ENCODE measurements at regions not wholly inside any gene's neighbourhood (a gene's known extent, or its start where the extent isn't known, plus 50 kb on each side); places are given as distances from the start of the nearest gene placed in this dataset.
A peak's percentile ranks its signal among the peaks of the same experiment; 100 is the strongest.

DNA sequence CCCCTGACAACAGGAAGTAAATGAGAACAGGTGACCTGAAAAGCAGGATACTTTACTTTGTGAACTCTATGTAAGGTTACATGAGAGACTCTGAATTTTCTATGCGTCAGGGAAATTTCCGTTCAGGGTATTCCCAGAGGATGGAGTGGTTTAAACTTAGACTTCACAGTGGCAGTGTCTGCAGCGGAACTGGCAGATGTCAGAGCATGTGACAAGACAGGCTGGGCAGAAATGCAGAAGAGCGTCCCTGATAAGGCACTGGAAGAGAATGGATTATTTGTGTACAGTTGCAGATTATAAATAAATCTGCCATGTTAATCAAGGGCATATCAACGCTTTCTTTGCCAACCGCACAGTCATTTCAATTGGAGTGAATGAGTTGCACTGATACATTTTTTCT is 598.4 kb upstream of the ZNF717 start:
- FAIRE-seq (no peak), DNase-seq (ENCODE audit: low spot score in 2 of 2) (peak in 1 of 2 donors; percentile 27)

DNA sequence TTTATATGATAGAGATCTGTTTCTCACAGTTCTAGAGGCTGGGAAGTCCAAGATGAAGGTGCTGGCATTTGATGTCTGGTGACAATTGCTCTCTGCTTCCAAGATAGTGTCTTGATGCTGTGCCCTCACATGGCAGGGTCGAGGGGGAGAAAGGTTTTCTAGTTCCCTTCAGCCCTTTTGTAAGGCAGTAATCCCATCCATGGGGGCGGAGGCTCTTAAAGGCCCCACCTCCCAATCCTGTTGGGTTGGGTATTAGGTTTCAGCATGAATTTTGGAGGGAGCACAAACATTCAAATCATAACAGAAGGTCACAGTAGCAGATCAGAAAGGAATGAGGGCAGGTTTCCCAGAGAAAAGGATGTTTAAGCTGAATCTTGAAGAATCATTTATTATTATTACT is 601.7 kb upstream of the ZNF717 start:
- FAIRE-seq (no peak), DNase-seq (ENCODE audit: low spot score in 2 of 2) (no peak)

DNA sequence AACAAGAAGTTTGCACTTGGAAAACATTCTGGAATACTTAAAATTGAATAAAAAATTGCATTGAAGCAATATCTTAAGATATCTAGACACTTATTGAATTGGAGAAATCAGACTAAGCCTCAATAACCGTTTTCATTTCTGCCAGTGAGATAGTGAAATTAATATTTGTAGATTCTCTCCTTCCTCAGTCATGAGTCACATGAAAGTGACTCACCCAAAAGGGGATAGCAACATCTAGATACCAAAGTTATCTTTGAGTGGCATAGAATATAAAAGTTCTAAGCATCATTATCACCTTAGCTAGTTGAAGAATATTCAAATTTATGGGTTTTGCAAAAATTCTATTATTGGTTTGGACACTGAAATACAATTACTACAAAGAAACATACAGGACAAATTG is 614.8 kb upstream of the ZNF717 start:
- DNase-seq (ENCODE audit: low spot score in 2 of 2) (no peak), FAIRE-seq (no peak)

DNA sequence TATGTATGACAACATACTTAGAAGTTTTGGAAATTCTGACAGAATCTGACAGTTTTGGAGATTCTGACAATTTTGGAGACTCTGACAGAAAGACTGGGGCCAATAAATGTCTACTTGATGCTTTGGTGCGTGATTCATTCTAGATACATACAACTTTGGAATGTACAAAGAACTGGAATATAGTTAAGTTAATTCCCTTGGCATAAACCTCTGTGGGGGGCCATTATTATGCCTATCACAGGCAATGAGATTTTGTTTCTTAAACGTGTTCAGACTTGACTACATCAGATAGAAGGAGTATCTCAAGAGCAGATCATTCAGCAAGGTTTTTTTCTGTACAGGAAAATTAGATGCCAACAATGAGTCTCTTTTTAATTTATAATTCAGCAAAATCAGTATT is 617.6 kb upstream of the ZNF717 start:
- DNase-seq (ENCODE audit: low spot score in 2 of 2) (no peak), FAIRE-seq (no peak)

DNA sequence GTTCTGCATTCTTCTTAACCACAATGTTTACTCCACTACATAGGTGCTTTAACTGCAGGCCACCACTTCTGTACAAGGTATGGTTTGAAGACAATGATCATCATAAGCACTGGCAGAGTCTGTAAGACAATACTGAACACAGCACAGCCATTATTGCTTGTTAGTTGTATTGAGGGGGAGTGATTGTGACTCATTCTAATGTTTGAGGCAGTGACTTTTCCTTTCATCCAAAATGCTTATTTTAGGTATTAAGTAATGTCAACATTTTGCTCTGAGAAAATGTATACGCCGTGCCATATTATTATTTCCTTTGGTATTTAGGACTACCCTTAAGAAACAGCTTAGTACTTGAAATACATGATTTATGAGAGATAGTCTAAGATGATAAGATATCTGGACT is 618.2 kb upstream of the ZNF717 start:
- FAIRE-seq (no peak), DNase-seq (ENCODE audit: low spot score in 2 of 2) (no peak)

DNA sequence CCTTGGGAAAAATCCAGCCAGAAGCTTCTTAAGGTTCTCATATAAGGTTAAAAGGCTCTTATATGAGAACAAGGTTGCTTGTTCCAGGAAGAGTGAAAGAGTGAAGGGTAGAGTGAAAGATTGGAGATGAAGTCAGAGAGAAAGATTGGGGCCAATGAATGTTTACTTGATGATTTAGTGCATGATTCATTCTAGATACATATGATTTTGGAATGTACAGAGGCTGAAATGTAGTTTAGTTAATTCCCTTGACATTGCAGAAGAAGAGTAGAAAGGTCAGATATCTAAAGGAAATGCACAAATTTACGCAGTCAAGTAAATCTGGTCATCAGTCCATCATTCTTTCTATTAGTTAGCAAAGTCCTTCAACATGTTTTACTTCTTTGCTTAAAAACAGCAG is 619.8 kb upstream of the ZNF717 start:
- FAIRE-seq, result no peak
- no peak for DNase-seq (ENCODE audit: low spot score in 2 of 2)

DNA sequence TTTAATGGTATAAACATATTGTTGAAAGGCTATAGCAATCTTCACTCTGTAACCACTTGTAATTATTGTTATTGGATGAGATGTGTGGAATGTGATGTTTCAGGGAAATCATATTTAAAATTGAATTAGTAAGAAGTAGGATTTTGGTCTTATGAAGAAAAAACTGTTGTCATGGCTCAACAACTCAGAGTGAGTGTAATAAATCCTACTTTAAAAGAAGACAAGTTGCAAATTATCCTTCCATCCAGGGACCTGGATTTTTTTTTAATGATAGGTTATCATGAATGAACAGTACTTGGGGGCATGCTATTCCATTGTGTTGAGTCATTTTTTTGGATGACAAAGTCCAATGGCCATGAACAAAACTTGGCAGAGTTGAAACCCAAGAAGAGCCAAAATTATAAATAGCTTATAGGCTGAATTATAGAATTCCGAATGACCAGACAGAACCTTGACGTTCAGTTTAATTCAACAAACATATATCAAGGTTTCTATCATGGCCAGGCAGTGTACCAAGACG is 625.5 kb upstream of the ZNF717 start:
- FAIRE-seq (no peak), DNase-seq (ENCODE audit: low spot score in 2 of 2) (no peak)

DNA sequence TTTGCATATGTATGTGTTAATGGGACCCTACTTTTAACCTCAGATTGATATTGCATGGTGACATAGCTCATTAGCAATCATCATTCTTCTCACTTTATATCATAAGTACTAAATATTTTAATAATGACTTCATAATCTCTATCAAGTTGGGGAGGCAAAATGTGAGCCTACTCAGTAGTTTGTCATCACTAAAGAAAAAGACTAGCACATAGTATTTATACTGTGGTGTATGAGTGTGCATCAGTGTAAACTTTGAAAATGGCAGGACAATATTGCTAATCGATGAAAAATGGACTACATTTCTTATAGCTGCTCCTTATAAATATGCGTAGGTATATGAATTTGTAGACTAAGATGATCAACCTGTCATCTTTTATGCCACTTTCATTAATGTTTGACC is 624.5 kb upstream of the ROBO2 start:
- FAIRE-seq, result no peak
- DNase-seq (ENCODE audit: low spot score in 2 of 2), result no peak

DNA sequence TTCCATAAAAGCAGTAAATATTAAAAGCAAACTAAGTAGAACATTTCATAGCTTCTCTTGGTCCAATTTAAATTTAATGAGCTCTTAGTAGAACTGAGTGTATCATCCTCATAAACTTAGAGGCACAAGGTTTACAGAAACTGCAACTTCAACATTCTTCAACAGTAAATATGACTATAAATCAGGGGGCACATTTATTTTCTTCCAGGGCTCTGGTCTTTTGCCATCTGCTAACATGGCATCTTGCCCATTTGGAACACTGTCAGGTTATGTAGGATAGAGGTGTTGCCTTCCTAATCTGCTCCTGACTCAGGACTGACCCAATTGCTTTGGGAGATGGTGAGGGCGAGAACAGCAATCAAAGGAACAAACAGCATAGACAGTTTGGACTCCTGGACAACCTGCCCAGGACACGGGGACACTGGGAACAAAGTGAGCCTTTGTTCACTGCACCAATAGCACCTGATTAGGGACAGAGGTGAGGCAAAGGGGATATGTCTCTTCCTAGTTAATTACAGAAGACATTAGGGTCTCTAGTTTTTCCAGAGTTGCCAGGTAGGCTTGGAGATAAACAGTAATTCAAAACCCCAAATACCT is 610.2 kb upstream of the ROBO2 start:
- FAIRE-seq (no peak), DNase-seq (ENCODE audit: low spot score in 2 of 2) (no peak)

DNA sequence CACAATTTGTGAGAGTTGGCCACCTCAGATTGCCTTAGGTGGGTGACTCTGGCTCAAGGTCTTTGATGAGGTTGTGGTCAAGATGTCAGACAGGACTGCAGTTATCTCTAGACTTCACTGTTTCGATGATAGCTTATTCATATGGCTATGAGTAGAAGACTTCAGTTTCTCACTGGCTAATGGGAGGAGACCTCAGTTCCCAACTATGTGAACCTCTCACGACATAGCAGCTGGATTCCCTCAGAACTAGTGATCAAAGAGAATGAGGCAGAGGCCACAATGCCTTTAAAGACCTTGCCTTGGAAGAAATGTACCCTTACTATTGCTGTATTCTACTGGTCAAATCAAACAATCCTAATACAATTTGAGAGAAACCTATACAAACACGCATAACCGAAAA is 607.5 kb upstream of the ROBO2 start:
- DNase-seq (ENCODE audit: low spot score in 2 of 2) (no peak), FAIRE-seq (no peak)

DNA sequence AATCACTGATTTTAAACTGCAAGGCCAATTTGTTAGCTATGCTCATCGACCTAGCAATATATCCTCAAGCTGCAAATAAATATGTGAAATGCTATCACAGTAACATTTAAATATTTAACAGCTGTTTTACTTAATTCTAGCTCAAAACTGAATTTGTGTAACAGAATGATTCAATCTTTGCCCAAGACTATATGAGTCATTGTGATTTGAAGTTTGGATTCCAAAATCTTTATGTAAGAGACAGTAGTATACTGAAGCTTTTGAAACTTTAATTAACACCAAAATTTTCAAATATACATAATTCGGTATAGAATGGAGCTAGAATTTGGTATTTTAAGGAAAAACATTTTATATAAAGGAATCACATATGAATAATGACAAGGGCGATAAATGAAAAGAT is 603.0 kb upstream of the ROBO2 start:
- DNase-seq (ENCODE audit: low spot score in 2 of 2) (no peak), FAIRE-seq (no peak)

DNA sequence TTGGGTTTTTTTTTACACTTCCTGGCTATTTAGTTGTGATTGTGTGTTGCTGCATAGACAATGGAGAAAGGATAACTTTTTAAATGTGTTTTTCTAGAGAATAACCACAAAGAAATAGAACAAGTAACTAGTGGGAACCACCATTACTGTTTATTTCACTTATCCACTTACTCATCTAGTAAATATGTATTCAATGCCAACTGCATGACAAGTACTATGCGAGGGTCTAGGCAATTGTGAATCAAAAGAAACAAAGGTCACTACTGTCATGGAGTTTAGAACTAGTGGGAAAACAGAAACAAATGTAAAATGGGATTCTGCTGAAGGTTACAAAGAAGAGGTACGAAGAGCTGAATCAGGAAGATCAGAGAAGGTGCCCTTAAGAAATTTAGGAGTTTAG is 600.9 kb upstream of the ROBO2 start:
- FAIRE-seq, result no peak
- no peak for DNase-seq (ENCODE audit: low spot score in 2 of 2)

DNA sequence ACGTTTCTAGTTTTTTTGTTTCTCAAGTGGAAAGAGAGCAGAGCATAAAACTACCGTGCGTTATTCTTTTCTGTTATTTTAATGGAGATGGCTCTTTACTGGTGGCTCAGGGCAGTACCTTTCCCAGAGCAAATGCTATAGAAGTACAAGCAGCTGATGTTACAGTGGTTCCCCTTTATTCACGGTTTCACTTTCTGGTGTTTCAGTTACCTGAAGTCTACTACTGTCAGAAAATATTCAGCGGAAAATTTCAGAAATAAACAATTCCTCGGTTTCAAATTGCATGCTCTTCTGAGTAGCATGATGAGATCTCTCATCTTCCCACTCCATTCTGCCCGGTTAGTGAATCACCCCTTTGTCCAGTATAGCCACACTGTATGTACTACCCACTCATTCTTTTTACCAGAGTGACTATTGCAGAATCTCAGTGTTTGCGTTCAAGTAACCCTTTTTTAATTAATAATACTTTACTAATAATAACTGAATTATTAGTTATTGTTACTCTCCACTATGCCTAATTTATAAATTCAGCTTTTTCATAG is 597.5 kb upstream of the ROBO2 start:
- DNase-seq (ENCODE audit: low spot score in 2 of 2) (peak in 1 of 2 donors; percentile 2), FAIRE-seq (no peak)

DNA sequence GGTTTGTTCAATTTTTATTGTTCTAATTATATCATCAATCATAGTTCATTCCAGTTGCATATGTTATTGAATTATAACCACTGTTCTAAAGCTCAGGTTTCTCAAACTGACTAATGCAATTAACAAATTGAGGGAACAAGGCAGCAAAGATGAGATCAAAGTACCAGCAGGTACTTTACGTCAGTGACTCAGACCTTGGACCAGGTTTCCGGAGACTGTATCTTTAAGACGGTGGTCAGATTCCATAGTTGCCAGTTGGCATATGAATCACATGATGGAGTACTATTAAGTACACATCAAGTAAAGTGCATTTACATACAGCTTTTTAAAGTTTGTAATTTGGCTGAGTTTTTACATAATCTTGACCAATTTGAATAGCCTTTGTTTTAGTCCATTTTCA is 583.6 kb upstream of the ROBO2 start:
- DNase-seq (ENCODE audit: low spot score in 2 of 2) (no peak), FAIRE-seq (no peak)

DNA sequence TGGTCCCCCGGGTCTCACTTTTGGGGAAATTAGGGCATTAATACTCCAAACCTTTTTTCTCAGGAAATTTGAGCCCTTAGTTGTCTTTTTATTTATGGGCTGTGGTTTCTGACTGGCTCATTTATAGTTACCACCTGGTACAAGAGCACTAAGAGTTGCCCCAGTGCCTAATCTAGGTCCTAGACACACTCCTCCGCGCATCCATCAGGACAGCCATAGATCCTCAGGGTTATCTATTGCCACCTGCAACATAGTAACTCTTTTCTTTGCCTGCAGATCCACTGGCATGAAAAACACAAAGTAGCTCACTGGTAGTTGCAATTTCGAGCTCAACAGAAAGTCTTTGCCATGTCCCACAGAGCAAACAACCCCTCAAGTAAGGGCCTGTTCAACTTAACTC is 576.4 kb upstream of the ROBO2 start:
- FAIRE-seq, result no peak
- DNase-seq (ENCODE audit: low spot score in 2 of 2), result no peak

DNA sequence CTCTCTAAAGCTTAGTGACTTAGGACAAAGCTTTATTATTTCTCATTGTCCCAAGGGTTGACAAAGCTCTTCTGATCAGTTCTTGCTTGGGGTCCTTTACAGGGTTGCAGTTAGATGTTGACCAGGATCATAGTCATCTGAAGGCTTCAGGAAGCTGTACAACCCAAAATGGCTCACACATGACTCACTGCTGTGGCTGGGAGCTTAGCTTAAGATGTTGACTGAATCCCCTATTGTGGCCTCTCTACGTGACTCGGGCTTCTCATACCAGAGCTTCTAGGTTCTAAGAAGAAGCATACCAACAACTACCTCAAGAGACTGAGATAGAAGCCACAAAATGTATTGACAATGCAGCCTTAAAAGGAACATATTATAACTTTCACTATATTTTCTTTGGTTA is 569.6 kb upstream of the ROBO2 start:
- FAIRE-seq, result no peak
- DNase-seq (ENCODE audit: low spot score in 2 of 2), result no peak

DNA sequence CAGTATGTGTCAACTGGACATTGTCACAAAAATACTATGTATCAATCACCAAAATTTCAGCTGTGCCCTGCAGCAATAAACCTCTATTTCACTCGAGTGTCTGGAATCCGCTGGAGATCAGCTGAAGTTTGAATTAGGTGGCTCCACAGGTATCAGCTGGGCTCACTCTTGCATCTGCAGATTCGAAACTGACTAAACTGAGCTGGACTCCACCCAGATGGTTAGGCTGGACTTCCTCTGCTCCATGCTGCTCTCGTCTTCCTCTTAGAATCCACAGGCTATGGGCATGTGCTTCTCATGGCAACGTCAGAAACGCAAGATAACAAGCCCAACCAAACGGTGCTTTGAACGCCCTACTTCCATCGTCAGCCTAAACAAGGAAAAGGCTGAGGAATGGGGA is 565.3 kb upstream of the ROBO2 start:
- FAIRE-seq (no peak), DNase-seq (ENCODE audit: low spot score in 2 of 2) (no peak)

DNA sequence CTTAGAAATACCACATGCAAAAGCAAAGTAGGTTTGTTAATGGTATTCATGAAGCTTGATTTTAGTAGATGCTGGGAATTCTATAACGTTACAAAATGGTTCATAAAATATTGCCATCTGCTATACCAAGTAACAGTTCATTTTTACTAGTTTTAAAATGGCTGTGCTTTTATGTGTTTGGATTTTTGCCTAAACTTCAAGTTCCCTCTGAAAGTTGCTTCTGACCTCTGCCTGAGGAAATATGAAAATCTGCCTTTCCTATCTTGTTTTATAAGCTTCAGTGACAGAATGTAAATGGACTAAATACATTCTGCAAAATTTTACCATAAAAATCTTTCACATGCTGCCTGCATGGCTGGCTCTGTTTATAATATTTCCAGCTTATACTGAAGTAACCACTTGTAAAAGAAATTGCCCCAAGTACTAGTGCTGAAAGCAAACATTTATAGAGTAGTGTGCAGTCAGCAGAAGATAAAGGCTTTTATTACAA is 560.7 kb upstream of the ROBO2 start:
- DNase-seq (ENCODE audit: low spot score in 2 of 2) (no peak), FAIRE-seq (no peak)

DNA sequence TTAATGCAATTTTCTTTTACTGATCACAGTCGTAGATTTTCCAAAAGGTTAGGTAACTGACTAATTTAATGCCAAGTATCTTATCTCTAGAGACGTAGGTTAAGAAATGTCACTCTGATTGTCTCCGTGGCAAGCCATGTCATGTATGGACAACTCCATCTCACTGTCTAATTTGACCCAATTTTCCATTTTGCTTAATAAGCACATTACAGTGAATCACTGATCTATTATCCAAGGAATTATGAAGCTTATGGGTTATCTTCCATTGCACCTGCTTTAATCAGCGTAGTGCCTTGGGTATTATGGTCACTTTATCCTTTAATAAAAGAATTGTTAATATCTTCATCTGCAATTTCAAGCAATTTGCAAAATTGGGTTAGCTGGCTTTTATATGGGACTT is 557.4 kb upstream of the ROBO2 start:
- DNase-seq (ENCODE audit: low spot score in 2 of 2) (no peak), FAIRE-seq (no peak)

DNA sequence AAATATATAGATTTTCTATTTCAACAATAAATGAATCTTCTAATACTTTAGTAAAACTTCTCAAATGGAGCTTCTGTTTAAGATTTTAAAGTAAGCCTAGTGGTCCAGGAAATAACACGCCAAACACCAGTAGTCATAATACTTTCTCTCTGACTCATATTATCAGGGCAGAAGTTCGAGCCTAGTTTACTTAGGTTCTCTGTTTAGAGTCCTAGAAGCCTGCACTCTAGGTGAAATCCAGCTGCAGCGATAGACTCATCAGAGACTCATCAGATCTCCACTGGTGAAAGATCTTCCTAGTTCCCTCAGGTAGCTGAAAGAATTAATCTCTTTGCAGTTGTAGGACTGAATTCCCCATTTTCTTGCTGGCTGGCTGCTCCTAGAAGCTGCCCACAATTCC is 552.5 kb upstream of the ROBO2 start:
- DNase-seq (ENCODE audit: low spot score in 2 of 2), result no peak
- FAIRE-seq, result no peak

DNA sequence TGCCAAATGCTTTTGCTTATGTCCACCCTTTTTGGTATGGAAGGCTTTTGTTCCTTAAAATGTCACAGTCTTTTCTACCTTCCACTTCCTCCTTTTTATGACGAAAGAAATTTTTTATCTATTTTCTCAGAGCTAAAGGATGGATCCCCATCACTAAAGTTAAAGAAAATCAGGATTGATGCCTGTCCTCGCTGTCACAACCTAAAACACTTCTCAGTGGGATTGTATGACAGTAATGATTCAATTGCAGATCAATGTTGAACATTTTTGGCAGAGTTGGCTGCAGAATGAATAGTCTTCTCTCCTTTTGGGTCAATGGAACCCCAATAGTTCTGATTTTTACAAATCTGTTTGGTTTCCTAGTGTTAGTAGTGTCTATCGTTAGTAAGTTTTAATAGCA is 549.8 kb upstream of the ROBO2 start:
- DNase-seq (ENCODE audit: low spot score in 2 of 2) (no peak), FAIRE-seq (no peak)

DNA sequence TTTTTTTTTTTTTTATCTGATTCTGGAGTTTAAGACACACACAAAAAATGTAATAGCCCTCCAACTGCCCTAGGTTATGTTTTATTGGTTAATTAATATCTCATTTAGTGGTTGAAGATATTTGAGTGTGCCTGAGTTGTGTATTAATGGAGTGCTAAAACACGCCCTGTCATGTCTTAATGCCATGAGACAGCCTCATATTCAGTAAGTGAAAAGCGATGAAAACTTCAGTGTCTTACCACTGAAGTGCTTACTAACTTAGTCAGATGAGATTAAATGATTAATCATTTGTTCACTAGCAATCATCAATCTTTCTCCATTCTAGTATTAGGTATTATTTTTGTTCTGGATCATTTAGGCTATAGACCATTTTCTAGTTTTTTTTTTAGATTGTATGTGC is 544.7 kb upstream of the ROBO2 start:
- FAIRE-seq, result no peak

DNA sequence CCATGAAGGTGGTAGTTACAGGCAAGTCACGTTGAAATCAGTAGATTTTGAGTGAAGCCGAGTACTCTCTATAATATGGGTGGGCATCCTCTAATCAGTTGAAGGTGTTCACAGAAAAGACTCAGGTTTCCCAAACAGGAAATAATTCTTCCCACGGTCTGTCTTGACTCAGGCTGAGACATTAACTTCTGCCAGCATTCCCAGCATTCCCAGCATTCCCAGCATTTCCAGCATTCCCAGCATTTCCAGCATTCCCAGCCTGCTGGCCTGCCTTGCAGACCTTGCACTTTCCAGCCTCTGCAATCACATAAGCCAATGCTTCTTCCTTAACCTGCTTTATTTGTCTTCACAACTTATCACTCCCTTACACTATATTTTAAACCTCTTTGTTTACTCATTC is 542.3 kb upstream of the ROBO2 start:
- FAIRE-seq (no peak), DNase-seq (ENCODE audit: low spot score in 2 of 2) (no peak)

More for the DNA sequence above, 544.7 kb upstream of the ROBO2 start:
- no peak for DNase-seq (ENCODE audit: low spot score in 2 of 2)

All from frontal cortex (tissue), 3 donors.